ENCODE measurements at regions not wholly inside any gene's neighbourhood (a gene's known extent, or its start where the extent isn't known, plus 50 kb on each side); places are given as distances from the start of the nearest gene placed in this dataset.

DNA sequence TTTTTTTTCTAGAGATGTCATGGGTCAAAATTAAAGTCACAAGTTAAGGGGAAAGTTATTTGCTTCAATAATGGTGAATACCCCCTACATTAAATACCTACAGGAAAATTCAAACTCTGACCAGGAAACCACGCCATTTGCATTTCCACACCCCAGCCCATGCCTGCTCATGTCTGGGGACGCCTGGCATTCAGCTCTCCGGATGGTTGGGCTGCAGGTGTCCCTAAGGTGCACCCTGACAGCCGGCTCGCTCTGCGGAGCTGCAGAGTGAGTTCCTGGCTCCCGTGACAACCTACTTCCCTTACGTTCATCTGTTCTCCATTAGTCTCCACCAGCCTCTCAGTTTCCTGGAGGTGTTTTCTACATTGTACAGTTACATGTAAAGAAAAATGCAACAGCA, 122.7 kb upstream of the RIOK3 start:
- TF ChIP-seq WHSC1 (IDR thresholded peaks at IDR 0.05; ENCODE audit: low read length), result no peak
- no peak for TF ChIP-seq BMI1 (IDR thresholded peaks at IDR 0.05; ENCODE audit: low read length)
- TF ChIP-seq DMBX1 (CRISPR knock-in tag; IDR thresholded peaks at IDR 0.05; ENCODE audit: borderline replicate concordance), result no peak
- TF ChIP-seq EGR1 (conservative IDR thresholded peaks at IDR 0.05), result no peak
- TF ChIP-seq, protein P1, sequence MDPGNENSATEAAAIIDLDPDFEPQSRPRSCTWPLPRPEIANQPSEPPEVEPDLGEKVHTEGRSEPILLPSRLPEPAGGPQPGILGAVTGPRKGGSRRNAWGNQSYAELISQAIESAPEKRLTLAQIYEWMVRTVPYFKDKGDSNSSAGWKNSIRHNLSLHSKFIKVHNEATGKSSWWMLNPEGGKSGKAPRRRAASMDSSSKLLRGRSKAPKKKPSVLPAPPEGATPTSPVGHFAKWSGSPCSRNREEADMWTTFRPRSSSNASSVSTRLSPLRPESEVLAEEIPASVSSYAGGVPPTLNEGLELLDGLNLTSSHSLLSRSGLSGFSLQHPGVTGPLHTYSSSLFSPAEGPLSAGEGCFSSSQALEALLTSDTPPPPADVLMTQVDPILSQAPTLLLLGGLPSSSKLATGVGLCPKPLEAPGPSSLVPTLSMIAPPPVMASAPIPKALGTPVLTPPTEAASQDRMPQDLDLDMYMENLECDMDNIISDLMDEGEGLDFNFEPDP (CRISPR knock-in tag; IDR thresholded peaks at IDR 0.05), result no peak
- TF ChIP-seq ARNT (IDR thresholded peaks at IDR 0.05), result no peak
- no peak for TF ChIP-seq NR2C2 (CRISPR knock-in tag; IDR thresholded peaks at IDR 0.05)
- TF ChIP-seq NR2C2 (tag; IDR thresholded peaks at IDR 0.05), result no peak
- TF ChIP-seq TAF7 (tag; IDR thresholded peaks at IDR 0.05), result no peak
- TF ChIP-seq ZBTB8A (IDR thresholded peaks at IDR 0.05; ENCODE audit: partially characterized antibody), result no peak
- TF ChIP-seq TCF7L2 (IDR thresholded peaks at IDR 0.05; ENCODE audit: low read depth, low read length), result no peak
- no peak for TF ChIP-seq HMG20B (CRISPR knock-in tag; IDR thresholded peaks at IDR 0.05)
- no peak for TF ChIP-seq MNT (conservative IDR thresholded peaks at IDR 0.05)
- TF ChIP-seq CBX3 (IDR thresholded peaks at IDR 0.05; ENCODE audit: borderline replicate concordance in 1 of 2, low read length in 2 of 2), result no peak
- Histone ChIP-seq H3K27ac (ENCODE audit: extremely low read depth, low read depth, low read length) (no peak overlapping the region), H3K9me1 (ENCODE audit: control insufficient read depth, insufficient read depth, low read length) (no peaks in the 10 kb centered on the region), H3K4me3 (no peak overlapping the region), H3K9me3 (replicated peaks; ENCODE audit: control insufficient read depth, insufficient read depth, low read depth, low read length) (no peaks in the 10 kb centered on the region), H3K79me2 (ENCODE audit: control insufficient read depth, insufficient read depth, low read length) (no peaks in the 10 kb centered on the region), H3K36me3 (ENCODE audit: control insufficient read depth, insufficient read depth, low read length) (no peaks in the 10 kb centered on the region), H3K9ac (ENCODE audit: insufficient read depth in 1 of 2, low read depth in 2 of 2, low read length in 2 of 2) (no peak overlapping the region), H4K20me1 (replicated peaks; ENCODE audit: control insufficient read depth, insufficient read depth, low read length) (no peaks in the 10 kb centered on the region), H3K27me3 (ENCODE audit: control insufficient read depth in 2 of 2, insufficient read depth in 2 of 2, low read length in 2 of 2) (no peaks in the 10 kb centered on the region), H3K4me1 (replicated peaks in 1 of 2; ENCODE audit: control insufficient read depth in 2 of 2, insufficient read depth in 2 of 2, low read length in 2 of 2) (no peaks in the 10 kb centered on the region), H2AFZ (ENCODE audit: low read depth, low read length) (no peak overlapping the region), H3K4me2 (ENCODE audit: insufficient read depth, low read length) (no peak overlapping the region)
- WGBS (ENCODE audit: insufficient coverage, low coverage, missing lambda C conversion rate), result 85% methylated on average over 8 of the region's 8 CpGs
- in situ Hi-C loops (cut with MboI) (no loop called here), intact Hi-C loops (cut with micrococcal nuclease) (no loop called here)
- ChIA-PET POLR2A (interaction anchor here (0.6 to 0.7 kb wide), 2 partner anchors 114 to 408 kb away, joined by 3 to 4 read pairs; no protein-coding TSS in a partner anchor), CTCF (ENCODE audit: low intra/inter-chr PET ratio) (no interaction called here)
- FAIRE-seq (no peak), ATAC-seq (no peak), DNase-seq (ENCODE audit: extremely low read depth in 1 of 4, low spot score in 3 of 4) (no peak)
- BruUV-seq (replicated peaks), result no TSS peak

All from K562 (cell line).